ENCODE measurements at regions not wholly inside any gene's neighbourhood (a gene's known extent, or its start where the extent isn't known, plus 50 kb on each side); places are given as distances from the start of the nearest gene placed in this dataset.

- no peak for TF ChIP-seq CTCF (IDR thresholded peaks at IDR 0.05)
- intact Hi-C loops (cut with DNase I): no loop called here
- Histone ChIP-seq H3K27ac (no peak overlapping the region), H3K4me1 (no peaks in the 10 kb centered on the region), H3K9me3 (peaks cover 0 to 2% (median 0%) of the 10 kb centered on the region in 11 donors), H3K36me3 (no peaks in the 10 kb centered on the region), H3K4me3 (no peak overlapping the region), H3K27me3 (no peaks in the 10 kb centered on the region)
- WGBS, 2 donors: 91 to 92% methylated on average over 7 of the region's 7 CpGs
- no peak for ATAC-seq
- DNase-seq: no peak
These were observed 447.6 kb upstream of the TMPO start for GRCh38 chr12:98067795-98068194.

- DNase-seq: no peak
- WGBS, 2 donors: 71 to 73% methylated on average over 3 of the region's 3 CpGs
- no peaks in the 10 kb centered on the region for H3K9me3 ChIP-seq
- no peak for TF ChIP-seq CTCF (IDR thresholded peaks at IDR 0.05)
- intact Hi-C loops (cut with DNase I): no loop called here
- ATAC-seq: no peak
- H3K4me1 ChIP-seq: no peaks in the 10 kb centered on the region
- H3K4me3 ChIP-seq: no peak overlapping the region
- H3K27ac ChIP-seq: no peak overlapping the region
- no peaks in the 10 kb centered on the region for H3K27me3 ChIP-seq
- no peaks in the 10 kb centered on the region for H3K36me3 ChIP-seq
These were observed 441.8 kb upstream of the TMPO start for GRCh38 chr12:98073610-98074009.

- WGBS, 2 donors: 80% methylated on average over 2 of the region's 2 CpGs
- intact Hi-C loops (cut with DNase I): no loop called here
- H3K4me1 ChIP-seq: no peaks in the 10 kb centered on the region
- no peak overlapping the region for H3K4me3 ChIP-seq
- DNase-seq: no peak
- no peaks in the 10 kb centered on the region for H3K9me3 ChIP-seq
- H3K27ac ChIP-seq: no peak overlapping the region
- H3K36me3 ChIP-seq: no peaks in the 10 kb centered on the region
- no peak for TF ChIP-seq CTCF (IDR thresholded peaks at IDR 0.05)
- H3K27me3 ChIP-seq: no peaks in the 10 kb centered on the region
- no peak for ATAC-seq
These were observed 441.1 kb upstream of the TMPO start for GRCh38 chr12:98074286-98074685.

GRCh38 chr12:98084391-98084790, 431.0 kb upstream of the TMPO start:
- no peak for TF ChIP-seq CTCF (IDR thresholded peaks at IDR 0.05)
- 75 to 81% methylated on average over 5 of the region's 5 CpGs for WGBS, 2 donors
- intact Hi-C loops (cut with DNase I): no loop called here
- Histone ChIP-seq H3K27me3 (no peaks in the 10 kb centered on the region), H3K9me3 (no peaks in the 10 kb centered on the region), H3K36me3 (no peaks in the 10 kb centered on the region), H3K4me3 (no peak overlapping the region), H3K4me1 (no peaks in the 10 kb centered on the region), H3K27ac (no peak overlapping the region)
- DNase-seq: no peak
- ATAC-seq: no peak

Data from heart right ventricle (tissue), 16 donors.